SK-N-SH treated with all-trans-retinoic acid at 6 μM for 48 hours (cell line): ENCODE measurements at regions not wholly inside any gene's neighbourhood (a gene's known extent, or its start where the extent isn't known, plus 50 kb on each side); places are given as distances from the start of the nearest gene placed in this dataset.

Experiments used
- ARNTL ChIP-seq: fragments of 450-650 bp; formaldehyde crosslinking; IDR thresholded peaks from 2 replicates; pipeline ENCODE4 v1.5.0; 2020; ENCODE audit warnings: low read depth, mild to moderate bottlenecking, moderate library complexity, borderline replicate concordance
- BACH2 ChIP-seq: fragments of 250-450 bp; sonication (Bioruptor Pico); IDR thresholded peaks from 2 replicates; pipeline ENCODE4 v1.9.0; 2021; ENCODE audit warnings: mild to moderate bottlenecking, borderline replicate concordance
- OSR1 ChIP-seq: fragments of 250-450 bp; sonication (Bioruptor Pico); IDR thresholded peaks from 2 replicates; pipeline ENCODE4 v1.8.0; 2022; ENCODE audit warnings: moderate library complexity, mild to moderate bottlenecking, inconsistent platforms
- ZFP3 ChIP-seq: fragments of 250-450 bp; sonication (Bioruptor Pico); IDR thresholded peaks from 2 replicates; pipeline ENCODE4 v1.5.0; 2020; ENCODE audit warnings: mild to moderate bottlenecking, moderate library complexity
- ZNF565 ChIP-seq: fragments of 450-650 bp; formaldehyde crosslinking; conservative IDR thresholded peaks from 2 replicates; pipeline ENCODE4 v1.5.0; 2020; ENCODE audit warnings: low read depth, mild to moderate bottlenecking, moderate library complexity
- TF ChIP-seq, protein P1 (sequence below): fragments of 250-450 bp; sonication (Bioruptor Pico); IDR thresholded peaks from 2 replicates; pipeline ENCODE4 v1.8.0; 2020; ENCODE audit warnings: mild to moderate bottlenecking, moderate library complexity, borderline replicate concordance

GRCh38 chr6:141531040-141531439 lies 601.7 kb upstream of the GJE1 start:
- TF ChIP-seq ARNTL (CRISPR knock-in tag) (no peak), ZNF565 (CRISPR knock-in tag) (no peak), ZFP3 (CRISPR knock-in tag) (no peak), BACH2 (no peak), OSR1 (no peak)
- TF ChIP-seq, protein P1, sequence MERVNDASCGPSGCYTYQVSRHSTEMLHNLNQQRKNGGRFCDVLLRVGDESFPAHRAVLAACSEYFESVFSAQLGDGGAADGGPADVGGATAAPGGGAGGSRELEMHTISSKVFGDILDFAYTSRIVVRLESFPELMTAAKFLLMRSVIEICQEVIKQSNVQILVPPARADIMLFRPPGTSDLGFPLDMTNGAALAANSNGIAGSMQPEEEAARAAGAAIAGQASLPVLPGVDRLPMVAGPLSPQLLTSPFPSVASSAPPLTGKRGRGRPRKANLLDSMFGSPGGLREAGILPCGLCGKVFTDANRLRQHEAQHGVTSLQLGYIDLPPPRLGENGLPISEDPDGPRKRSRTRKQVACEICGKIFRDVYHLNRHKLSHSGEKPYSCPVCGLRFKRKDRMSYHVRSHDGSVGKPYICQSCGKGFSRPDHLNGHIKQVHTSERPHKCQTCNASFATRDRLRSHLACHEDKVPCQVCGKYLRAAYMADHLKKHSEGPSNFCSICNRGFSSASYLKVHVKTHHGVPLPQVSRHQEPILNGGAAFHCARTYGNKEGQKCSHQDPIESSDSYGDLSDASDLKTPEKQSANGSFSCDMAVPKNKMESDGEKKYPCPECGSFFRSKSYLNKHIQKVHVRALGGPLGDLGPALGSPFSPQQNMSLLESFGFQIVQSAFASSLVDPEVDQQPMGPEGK (CRISPR knock-in tag): no peak
